ENCODE measurements at regions not wholly inside any gene's neighbourhood (a gene's known extent, or its start where the extent isn't known, plus 50 kb on each side); places are given as distances from the start of the nearest gene placed in this dataset.

DNA sequence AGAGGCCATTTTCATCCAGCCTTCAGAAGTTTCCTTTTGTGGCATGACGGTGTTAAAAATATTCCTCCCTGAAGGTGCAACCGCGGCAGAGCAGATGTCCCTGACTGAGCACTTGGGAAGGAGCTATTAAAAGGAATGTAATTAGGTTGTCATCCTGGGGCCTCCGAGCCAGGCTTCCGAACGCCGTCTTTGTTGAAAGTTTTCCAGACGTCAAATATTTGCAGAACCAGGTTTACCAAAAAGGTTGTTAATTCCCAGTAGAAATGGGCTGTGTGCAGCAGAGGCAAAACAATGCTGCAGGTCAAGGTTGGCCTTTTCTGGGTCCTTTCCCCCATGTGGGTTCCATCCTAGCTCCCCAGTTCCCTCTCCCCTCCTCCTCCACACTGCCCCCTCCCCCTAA is 88.8 kb upstream of the CALM2 start:
- no peak for DNase-seq (ENCODE audit: low read depth, low spot score)

DNA sequence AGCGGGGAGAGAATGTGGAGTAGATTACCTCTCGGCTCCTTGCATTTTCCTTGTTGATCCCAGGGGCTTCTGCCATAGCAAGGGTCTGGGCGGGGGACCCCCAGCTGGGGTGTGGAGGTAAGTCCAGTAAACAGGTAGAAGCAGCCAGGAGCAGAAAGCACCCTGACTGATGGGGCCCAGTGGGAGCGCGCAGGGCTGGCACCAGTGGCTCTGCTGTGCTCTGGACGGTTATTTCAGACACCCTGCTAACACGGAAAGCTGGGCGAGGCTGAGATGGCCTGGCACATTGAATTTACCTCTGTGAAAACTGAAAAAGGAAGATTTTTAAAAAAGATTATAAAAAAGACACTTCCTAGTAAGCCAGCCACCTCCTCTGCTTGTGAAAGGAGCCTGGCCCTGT is 88.4 kb upstream of the CALM2 start:
- DNase-seq (ENCODE audit: low read depth, low spot score), result no peak

GRCh38 chr2:47264143-47264542 is 87.8 kb upstream of the CALM2 start:
- no peak for DNase-seq (ENCODE audit: low read depth, low spot score)

DNA sequence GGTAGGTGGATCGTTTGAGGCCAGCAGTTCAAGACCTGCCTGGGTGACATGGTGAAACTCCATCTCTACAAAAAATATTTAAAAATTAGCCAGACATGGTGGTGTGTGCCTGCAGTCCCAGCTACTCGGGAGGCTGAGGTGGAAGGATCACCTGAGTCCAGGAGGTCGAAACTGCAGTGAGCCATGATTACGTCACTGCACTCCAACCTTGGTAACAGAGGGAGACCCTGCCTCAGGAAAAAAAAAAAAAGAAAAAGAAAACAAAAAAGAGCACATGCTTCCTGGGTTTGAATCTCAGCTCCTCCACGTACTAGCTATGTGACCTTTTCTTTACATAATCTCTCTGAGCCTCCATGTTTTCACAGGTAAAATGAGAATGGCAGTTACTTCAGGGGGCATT is 86.3 kb upstream of the CALM2 start:
- no peak for DNase-seq (ENCODE audit: low read depth, low spot score)

DNA sequence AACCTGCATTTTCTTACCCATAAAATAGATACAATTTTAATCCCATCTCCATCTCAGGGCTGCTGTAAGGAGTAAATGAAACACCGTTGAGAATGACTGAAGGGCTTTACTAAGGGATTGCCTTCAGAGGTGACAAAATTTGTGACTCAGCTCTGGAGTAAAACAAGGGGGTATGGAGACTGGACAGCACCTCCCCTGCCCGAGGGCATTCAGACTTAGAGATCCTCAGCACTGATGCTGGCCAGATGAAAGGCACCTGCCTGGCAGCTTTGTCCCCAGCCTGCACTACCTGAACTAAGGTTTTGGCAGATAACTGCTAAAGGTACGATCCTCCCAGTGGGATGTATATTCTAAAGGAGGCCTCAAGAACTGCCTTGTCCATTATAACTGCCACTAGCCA is 84.7 kb upstream of the CALM2 start:
- no peak for DNase-seq (ENCODE audit: low read depth, low spot score)

GRCh38 chr2:47259829-47260228 is 83.5 kb upstream of the CALM2 start:
- no peak for DNase-seq (ENCODE audit: low read depth, low spot score)

GRCh38 chr2:47257946-47258348 is 81.6 kb upstream of the CALM2 start:
- no peak for DNase-seq (ENCODE audit: low read depth, low spot score)

DNA sequence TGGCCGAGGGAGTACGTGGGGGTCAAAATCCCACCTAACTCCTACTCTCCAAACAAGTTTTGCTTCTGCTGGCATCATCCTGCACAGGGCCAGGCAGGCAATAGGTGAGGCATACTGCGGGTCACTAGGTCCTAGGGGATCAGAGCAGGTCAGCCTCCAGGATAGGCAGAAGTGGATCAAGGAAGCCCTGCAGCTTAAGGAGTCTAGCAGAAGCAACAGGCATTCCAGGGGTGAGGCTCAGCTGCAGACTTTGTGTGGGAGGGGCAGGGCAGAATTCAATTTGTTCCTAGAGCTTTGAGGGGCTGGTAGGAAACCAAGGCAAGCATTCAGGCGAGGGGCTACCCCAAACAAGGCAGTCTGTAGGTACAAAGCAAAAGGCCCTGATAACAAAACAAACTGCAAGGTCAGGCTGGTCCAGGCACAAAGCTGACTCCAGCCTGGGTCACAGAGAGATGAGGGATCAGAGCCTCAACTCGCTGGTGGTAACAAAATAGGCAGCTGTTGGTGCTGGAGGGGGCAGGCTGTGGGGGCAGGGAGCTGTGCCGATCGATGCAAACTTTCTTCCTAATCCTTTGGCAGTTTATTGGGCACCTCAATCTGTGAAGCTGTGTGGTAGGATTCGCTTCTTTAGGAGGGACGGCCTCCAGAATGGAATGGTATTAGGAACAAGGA is 80.2 kb upstream of the CALM2 start:
- no peak for DNase-seq (ENCODE audit: low read depth, low spot score)

DNA sequence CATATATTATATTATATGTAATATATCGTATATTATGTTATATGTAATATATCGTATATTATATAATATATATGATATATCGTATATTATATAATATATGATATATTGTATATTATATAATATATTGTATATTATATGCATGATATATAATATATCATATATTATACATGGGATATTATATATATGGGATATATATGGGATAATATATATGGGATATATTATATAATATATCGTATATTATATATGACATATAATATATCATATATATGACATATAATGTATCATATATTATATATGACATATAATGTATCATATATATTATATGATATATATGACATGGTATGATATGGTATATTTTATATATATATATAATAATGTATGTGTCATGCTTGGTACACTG is 79.5 kb upstream of the CALM2 start:
- DNase-seq (ENCODE audit: low read depth, low spot score), result no peak

DNA sequence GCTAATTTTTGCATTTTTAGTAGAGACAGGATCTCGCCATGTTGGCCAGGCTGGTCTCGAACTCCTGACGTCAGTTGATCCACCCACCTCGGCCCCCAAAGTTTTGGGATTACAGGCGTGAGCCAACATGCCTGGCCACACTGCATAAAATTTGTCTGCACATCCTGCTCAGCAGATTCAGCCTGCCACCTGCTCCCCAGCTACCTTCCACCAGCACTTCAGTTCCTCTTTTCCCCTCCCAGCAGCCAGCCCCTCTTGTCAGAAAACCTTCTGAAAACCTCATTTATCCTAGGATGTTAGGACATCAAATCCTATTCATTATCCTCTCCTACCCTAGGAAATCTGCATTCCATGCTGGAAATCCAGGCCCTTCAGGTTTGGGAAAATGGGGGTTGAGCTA is 78.2 kb upstream of the CALM2 start:
- no peak for DNase-seq (ENCODE audit: low read depth, low spot score)

DNA sequence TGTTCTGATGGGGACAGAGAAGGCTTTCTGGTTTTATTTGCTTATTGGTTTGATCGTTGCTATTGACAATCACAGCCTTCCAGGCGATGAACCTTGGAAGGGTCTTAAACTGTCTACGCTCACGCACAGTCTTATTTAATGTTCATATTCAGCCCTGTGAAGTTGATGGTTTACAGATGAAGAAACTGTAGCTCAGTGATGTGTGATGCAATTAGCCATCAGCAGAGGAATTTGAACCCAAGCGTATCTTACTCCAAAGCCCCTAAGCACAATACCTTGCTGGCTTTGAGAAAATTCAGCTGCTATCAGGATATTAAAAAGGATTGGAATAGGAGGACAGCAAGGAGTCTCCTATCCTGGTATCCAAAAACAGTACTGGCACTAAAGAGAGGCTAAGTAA is 77.1 kb upstream of the CALM2 start:
- no peak for DNase-seq (ENCODE audit: low read depth, low spot score)

- no peak for DNase-seq (ENCODE audit: low read depth, low spot score)
Measured at GRCh38 chr2:47251404-47251675, 75.0 kb upstream of the CALM2 start.

- DNase-seq (ENCODE audit: low read depth, low spot score), result no peak
Measured at GRCh38 chr2:47250586-47251403, 74.5 kb upstream of the CALM2 start.

DNA sequence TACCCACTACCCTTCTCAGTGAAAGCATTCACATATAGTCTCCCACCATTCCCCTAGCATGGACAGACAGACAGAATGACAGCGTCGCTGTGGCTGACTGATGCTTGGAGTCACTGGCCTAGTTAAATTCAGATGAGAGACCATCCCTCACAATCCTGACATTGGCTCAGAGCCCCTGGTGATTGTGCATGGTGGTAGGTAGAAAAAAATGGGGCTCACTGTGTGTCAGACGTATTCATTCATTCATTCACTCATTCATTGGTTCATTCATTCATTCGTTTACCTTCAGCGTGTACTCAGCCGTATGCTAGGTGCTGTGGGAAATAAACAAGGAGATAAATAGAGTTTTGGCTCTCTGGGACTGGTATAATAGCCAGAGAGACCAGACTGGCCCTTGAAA is 73.6 kb upstream of the CALM2 start:
- no peak for DNase-seq (ENCODE audit: low read depth, low spot score)

- DNase-seq (ENCODE audit: low read depth, low spot score), result no peak
Measured at GRCh38 chr2:47249157-47249900, 73.0 kb upstream of the CALM2 start.

DNA sequence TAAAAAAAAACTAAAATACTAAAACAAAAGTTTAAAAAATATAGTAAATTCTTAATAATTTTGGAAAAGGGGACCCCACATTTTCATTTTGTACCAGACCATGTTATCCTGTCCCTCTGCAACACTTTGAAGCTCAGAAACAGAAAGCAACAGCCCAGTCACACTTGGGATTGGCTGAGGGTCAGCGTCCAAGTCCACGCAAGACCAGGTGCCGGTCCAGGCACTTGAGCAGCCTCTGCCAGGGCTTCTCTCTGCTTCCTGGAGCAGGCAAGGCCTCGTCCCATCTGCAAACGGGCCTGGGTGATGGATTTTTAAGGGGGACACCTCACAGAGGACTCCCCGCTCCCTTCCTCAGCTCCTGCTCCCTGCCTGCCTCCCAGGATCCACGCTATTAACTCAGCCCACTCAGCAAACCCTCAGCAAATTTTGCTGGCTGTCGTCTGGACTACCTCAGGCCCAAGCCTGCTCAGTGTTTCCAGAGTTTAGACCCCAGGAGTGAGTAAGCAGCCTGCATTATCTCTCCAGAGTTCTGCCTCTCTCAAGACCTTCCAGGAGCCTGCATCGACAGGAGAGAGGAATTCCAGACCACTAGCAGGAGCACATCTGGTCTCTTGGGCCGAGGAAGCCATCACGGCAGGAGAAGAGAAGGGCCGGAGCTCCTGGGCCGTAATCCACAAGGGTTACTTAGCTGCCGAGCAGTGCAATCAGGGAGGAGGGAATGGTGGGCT is 67.4 kb upstream of the CALM2 start:
- DNase-seq (ENCODE audit: low read depth, low spot score), result no peak

- no peak for DNase-seq (ENCODE audit: low read depth, low spot score)
Measured at GRCh38 chr2:47241715-47242114, 65.4 kb upstream of the CALM2 start.

DNA sequence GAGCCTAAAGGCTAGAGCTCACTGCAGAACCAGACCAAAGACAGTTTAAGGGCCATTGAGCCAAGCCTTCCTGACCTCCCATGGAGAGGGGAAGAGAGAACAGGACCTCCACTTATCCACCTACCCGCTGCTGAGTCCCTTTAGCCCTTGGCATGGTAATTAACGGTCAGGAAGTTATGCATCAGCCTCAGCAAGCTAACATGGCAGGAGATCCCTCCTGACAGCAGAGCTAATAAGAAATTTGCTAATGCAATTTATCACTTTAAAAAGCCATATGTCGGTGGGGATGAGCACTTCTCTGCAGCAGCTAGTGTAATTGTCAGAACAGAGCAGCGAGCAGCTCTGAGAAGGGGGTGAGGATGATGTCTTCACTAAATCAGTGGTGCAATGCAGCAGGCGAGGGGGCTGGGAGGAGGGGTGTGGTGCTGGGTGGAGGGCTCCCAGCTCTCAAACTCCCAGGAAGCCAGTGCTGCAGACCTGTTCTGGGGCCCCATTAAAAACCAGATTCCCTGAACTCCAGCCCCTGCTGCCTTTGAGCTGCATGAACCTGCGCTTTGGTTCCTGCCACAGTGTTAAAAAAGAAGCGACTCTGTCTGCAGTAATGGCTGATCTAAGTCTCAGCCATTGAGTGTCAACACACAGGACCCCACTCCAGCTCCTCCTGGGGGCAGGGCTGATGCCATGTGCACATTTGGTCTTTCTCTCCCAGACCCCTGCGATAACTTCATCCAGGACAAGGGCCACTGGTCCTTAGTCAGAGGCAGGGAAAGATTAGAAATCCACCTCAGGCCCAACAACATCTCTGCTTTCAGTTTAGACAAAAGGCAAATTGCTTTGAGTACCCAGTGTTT is 63.0 kb upstream of the CALM2 start:
- DNase-seq (ENCODE audit: low read depth, low spot score), result no peak

DNA sequence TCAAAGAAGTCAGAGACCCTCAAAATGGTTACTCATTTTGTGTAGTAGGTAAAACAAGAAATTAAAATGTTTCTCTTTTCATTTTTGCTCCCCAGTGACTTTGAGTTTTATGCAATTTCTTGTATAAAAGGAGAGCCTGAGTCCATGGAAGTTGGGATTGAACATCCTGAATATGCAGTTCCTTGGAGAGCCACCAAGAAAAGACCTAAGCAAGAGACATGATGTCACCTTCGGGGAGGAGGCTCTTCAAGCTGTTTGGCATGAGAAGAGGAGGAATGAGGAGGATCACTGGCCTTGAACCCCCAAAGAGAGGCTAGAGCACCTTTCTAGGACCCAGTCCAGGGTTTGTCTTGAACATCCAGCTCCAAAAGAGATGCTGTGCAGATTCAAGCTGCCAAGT is 62.3 kb upstream of the CALM2 start:
- DNase-seq (ENCODE audit: low read depth, low spot score), result no peak

DNA sequence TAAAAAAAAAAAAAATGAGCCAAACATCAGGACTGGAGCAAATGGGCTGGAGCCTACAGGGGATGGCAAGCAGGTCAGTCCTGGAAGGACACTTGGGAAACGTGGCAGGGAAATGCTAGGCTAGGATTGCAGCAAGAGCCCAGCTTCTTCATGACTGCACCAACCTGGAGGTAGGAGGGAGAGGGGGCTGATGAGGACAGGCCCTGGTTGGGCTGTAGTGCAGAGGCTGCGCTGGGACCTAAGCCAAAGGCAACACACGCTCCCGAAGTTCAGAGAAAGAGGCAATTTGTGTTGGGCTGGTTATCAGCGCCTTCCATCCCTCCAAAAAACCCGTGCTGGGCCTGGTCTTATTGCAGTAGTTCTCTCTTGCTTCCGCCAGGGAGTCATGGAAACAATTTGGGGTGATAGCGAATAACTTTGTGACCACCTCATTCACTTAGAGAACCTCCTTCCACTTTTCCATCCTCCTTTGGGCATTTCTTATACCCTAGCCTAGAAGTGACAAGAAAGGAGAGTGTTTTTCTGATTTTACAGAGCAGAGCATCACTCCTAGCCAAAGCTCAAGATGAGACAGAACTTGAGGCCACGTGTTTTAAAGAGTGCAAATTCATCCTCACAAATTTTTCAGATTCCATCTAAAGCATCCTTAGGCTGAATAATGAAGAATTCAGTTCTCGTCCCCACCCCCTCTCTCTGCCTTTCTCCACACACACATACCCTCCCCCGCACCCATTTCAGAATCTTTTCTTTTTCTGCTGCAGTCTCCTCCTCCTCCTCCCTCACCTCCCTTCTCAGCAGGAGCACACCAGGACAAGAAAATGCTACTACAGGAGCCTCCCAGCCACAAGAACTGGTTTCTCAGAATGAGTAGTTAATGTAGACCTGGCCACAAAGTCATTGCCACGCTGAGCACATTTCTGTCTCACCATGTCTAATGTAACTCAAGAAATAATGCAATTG is 61.3 kb upstream of the CALM2 start:
- DNase-seq (ENCODE audit: low read depth, low spot score), result peak; percentile 71

Measured in iPS DF 19.7 (cell line).